Subcutaneous abdominal adipose tissue (tissue), 5 donors: ENCODE measurements at regions not wholly inside any gene's neighbourhood (a gene's known extent, or its start where the extent isn't known, plus 50 kb on each side); places are given as distances from the start of the nearest gene placed in this dataset.
"Not testable (repeated sequence)": the region's sequence is repeated elsewhere in the genome, so short reads cannot be mapped to it uniquely, and the experiment has no call there.

ENCODE experiments used
- H3K27ac ChIP-seq: one replicate; pipeline ENCODE4 v1.7.0; 2013; ENCODE audit warnings: low read depth, mild to moderate bottlenecking, inconsistent platforms, low read length, moderate library complexity
- H3K27me3 ChIP-seq, 5 donors: one replicate each; pipeline ENCODE4 v1.7.0; 2013; ENCODE audit warnings: low read length in 5 of 5, inconsistent platforms in 1 of 5; ENCODE audit not compliant: control insufficient read depth in 5 of 5, insufficient read depth in 4 of 5
- H3K36me3 ChIP-seq, 5 donors: one replicate each; pipeline ENCODE4 v1.7.0; 2013; ENCODE audit warnings: low read length in 5 of 5; ENCODE audit not compliant: control insufficient read depth in 5 of 5, insufficient read depth in 5 of 5
- H3K4me1 ChIP-seq, 5 donors: one replicate each; pipeline ENCODE4 v1.7.0; 2013; ENCODE audit warnings: low read length in 5 of 5, mild to moderate bottlenecking in 3 of 5, moderate library complexity in 1 of 5; ENCODE audit not compliant: control insufficient read depth in 5 of 5, insufficient read depth in 5 of 5
- H3K4me3 ChIP-seq, 5 donors: one replicate each; pipeline ENCODE4 v1.7.0; 2013; ENCODE audit warnings: low read length in 5 of 5, low read depth in 1 of 5
- H3K9ac ChIP-seq, 5 donors: one replicate each; pipeline ENCODE4 v1.7.0; 2013; ENCODE audit warnings: low read length in 5 of 5, mild to moderate bottlenecking in 4 of 5, moderate library complexity in 3 of 5
- H3K9me3 ChIP-seq, 5 donors: one replicate each; pipeline ENCODE4 v1.7.0; 2013; ENCODE audit warnings: low read length in 5 of 5; ENCODE audit not compliant: control insufficient read depth in 5 of 5
- donor health status: healthy.
- donor health status: healthy.
- donor health status: healthy.
- donor health status: healthy.
- donor health status: healthy.

GRCh38 chr21:33997436-33997835 lies 75.9 kb upstream of the MRPS6 start:
- no peaks in the 10 kb centered on the region for H3K36me3 ChIP-seq
- H3K27me3 ChIP-seq, result no peaks in the 10 kb centered on the region
- H3K9me3 ChIP-seq, result peaks cover 0 to 7% (median 6%) of the 10 kb centered on the region in 5 donors
- no peak overlapping the region for H3K4me3 ChIP-seq
- H3K4me1 ChIP-seq, result peaks cover 0 to 10% (median 0%) of the 10 kb centered on the region in 5 donors
- no peak overlapping the region for H3K9ac ChIP-seq
- H3K27ac ChIP-seq, result no peak overlapping the region

DNA sequence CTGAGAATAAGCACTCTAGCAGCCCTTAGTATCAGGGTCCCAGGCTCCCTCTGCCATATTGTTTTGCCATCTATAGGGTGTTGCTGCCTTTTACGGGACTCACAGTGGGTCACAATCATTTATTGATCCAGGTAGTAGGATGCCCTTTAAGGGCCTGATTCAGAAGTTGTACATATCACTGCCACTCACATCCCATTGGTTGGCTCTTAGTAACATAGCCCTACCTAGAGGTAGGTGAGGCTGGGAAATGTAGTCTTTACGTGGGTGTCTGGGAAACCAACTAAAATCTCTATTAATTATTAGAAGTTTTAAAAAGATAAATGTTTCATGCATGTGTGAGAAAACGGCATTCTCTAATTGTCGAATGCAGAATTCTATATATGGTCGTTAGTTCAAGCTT lies 78.8 kb upstream of the ATP5PO start:
- no peak overlapping the region for H3K27ac ChIP-seq

GRCh38 chr21:33993286-33994231 lies 78.0 kb upstream of the ATP5PO start:
- H3K27ac ChIP-seq, result no peak overlapping the region

More for the DNA sequence above, 78.8 kb upstream of the ATP5PO start:
- Histone ChIP-seq H3K27me3 (no peaks in the 10 kb centered on the region), H3K4me1 (peaks cover 0 to 10% (median 0%) of the 10 kb centered on the region in 5 donors), H3K9ac (no peak overlapping the region), H3K36me3 (no peaks in the 10 kb centered on the region), H3K4me3 (no peak overlapping the region), H3K9me3 (peaks cover 0 to 7% (median 6%) of the 10 kb centered on the region in 5 donors)

DNA sequence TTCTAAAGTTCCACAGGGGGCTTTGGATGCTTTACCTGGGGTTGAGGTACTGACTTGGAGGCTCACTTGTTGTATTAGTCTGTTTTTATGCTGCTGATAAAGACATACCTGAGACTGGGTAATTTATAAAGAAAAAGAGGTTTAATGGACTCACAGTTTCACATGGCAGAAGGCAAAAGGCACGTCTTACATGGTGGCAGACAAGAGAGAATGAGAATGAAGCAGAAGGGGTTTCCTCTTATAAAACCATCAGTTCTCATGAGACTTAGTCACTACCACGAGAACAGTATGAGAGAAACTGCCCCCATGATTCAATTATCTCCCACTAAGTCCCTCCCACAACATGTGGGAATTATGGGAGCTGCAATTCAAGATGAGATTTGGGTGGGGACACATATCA lies 76.8 kb upstream of the ATP5PO start:
- not testable (repeated sequence) for H3K27me3 ChIP-seq, H3K27ac ChIP-seq, H3K9ac ChIP-seq, H3K4me1 ChIP-seq, H3K4me3 ChIP-seq, H3K36me3 ChIP-seq, H3K9me3 ChIP-seq

More at GRCh38 chr21:33993286-33994231, 78.0 kb upstream of the ATP5PO start:
- Histone ChIP-seq H3K4me1 (peaks cover 0 to 10% (median 0%) of the 10 kb centered on the region in 5 donors), H3K36me3 (no peaks in the 10 kb centered on the region), H3K4me3 (no peak overlapping the region), H3K9ac (no peak overlapping the region), H3K9me3 (peaks cover 0 to 7% (median 6%) of the 10 kb centered on the region in 5 donors), H3K27me3 (no peaks in the 10 kb centered on the region)

DNA sequence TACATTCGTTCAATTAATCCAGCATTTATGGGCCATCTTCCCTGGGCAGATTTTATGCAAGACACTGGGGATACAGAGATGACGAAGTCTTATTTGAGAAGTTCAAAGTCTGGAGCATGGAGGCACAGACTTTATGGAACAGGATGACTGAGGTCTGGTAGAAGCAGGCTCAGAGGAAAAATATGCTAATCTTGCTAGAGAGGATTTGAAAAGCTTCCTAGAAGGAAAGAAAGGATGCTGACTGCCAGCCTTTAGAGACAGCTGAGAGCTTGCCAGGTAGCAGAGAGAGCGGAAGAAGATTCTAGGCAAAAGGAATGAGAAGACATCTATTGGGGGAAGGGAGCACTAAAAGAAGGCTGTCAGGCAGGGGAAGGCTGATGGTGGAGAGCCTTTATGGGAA lies 75.5 kb upstream of the ATP5PO start:
- H3K9me3 ChIP-seq, result peaks cover 0 to 5% (median 0%) of the 10 kb centered on the region in 5 donors
- no peak overlapping the region for H3K4me3 ChIP-seq
- no peaks in the 10 kb centered on the region for H3K36me3 ChIP-seq
- H3K27me3 ChIP-seq, result peaks cover 0 to 8% (median 2%) of the 10 kb centered on the region in 5 donors
- H3K4me1 ChIP-seq, result peaks cover 0 to 10% (median 0%) of the 10 kb centered on the region in 5 donors
- H3K27ac ChIP-seq, result no peak overlapping the region
- H3K9ac ChIP-seq, result no peak overlapping the region

DNA sequence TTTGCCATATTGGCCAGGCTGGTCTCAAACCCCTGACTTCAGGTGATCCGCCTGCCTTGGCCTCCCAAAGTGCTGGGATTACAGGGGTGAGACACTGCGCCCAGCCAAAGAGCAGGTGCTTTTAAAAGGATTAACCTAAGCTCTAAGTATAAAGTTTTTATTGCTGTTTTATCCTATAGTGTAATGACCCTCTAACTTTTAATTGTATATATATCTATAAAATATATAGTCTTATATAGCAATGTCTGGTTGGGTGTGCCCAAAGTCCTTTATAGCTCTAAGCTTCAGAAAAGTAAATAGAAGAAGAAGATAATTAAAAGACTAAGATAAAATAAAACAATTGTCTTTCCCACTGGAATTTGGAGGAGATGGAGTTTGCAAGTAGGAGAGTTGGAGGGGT lies 73.8 kb upstream of the ATP5PO start:
- Histone ChIP-seq H3K4me3 (no peak overlapping the region), H3K9me3 (no peaks in the 10 kb centered on the region)

DNA sequence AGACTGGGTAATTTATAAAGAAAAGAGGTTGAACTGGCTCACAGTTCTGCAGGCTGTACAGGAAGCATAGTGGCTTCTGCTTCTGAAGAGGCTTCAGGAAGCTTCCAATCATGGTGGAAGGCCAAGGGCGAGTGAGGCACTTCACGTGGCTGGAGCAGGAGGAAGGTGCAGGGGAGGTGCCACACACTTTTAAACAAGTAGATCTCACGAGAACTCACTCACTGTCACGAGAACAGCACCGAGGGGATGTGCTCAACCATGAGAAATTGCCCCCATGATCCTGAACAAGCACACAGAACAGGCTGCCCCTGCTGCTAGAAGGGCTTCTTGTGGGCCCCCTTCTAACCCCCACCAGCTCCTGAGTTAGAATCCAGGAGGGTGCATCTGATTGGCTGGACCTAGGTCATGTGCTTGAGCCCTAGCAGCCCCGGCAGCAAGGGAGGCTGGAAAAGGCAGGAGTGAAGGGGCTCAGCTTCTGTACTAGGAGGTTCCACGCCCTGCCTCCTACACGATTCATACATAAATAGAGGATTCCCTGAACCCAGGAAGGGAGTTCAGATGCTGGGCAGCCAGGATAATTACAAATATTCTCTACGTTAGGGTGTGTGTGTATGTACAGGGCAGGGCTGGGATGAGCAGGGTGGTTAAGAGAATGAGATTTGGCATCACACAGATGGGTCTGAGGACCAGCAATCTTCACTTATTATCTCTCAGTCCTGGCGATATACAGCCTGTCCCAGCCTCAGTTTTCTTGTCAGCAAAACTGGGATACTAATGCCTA lies 72.8 kb upstream of the ATP5PO start:
- Histone ChIP-seq H3K27ac (no peak overlapping the region), H3K4me3 (no peak overlapping the region), H3K9me3 (no peaks in the 10 kb centered on the region), H3K4me1 (peaks cover 0 to 3% (median 0%) of the 10 kb centered on the region in 5 donors), H3K9ac (no peak overlapping the region), H3K27me3 (peaks cover 0 to 8% (median 2%) of the 10 kb centered on the region in 5 donors), H3K36me3 (no peaks in the 10 kb centered on the region)

More for the DNA sequence above, 73.8 kb upstream of the ATP5PO start:
- Histone ChIP-seq H3K27me3 (peaks cover 0 to 8% (median 2%) of the 10 kb centered on the region in 5 donors), H3K36me3 (no peaks in the 10 kb centered on the region), H3K4me1 (peaks cover 0 to 10% (median 0%) of the 10 kb centered on the region in 5 donors), H3K27ac (no peak overlapping the region), H3K9ac (no peak overlapping the region)

DNA sequence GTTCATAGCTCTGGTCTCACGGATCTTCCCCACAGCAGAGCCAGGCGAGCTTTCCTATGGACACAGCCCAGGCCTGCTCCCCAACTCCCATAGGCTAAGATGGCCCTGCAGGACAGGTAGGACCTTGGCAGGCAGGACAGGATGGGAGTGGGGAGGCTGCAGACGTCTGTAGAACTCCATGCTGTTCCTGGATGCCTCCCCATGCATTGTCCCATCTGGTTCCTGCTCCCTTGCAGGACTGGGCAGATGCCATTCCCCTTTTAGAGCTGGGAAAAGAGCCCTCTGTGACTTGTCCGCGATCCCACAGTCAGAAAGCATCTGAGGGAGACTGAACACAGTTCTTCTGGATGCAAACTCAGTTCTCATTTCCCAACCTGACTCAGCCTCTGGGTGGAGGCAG lies 71.9 kb upstream of the ATP5PO start:
- H3K9me3 ChIP-seq, result no peaks in the 10 kb centered on the region
- H3K27me3 ChIP-seq, result peaks cover 0 to 8% (median 2%) of the 10 kb centered on the region in 5 donors
- no peaks in the 10 kb centered on the region for H3K4me1 ChIP-seq
- H3K27ac ChIP-seq, result no peak overlapping the region
- H3K36me3 ChIP-seq, result no peaks in the 10 kb centered on the region
- no peak overlapping the region for H3K4me3 ChIP-seq
- H3K9ac ChIP-seq, result no peak overlapping the region

DNA sequence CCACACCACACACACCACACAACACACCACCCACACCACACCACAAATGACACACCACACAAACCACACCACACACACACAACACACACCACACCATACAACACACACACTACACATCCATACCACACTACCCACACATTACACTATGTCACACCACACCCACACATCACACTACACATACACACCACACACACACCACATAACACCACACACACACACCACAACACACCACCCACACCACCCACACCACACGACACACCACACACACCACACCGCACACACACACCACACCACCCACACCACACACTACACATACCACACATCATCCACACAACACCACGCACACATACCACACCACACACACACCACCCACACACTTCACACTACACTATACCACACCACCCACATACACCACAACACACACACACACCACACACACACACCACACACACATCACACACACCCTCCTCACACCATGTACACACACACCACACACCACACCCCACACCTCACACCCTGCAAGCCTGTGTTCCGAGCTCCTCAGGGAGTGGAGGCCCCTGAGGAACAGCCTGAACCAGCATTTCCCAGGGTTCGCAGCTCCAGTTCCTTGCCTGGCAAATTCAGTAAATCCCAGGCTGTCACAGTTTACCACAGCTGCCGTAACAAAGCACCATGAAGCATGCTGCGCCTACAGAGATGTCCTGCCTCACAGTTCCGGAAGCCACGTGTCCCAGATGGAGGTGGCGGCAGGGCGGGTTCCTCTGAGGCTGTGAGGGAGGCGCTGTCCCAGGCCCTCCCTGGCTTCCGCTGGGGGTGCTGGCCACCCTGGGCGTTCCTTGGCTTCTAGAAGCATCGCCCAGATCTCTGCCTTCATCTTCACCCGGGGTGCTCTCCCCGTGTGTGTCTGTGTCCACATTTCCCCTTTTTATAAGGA lies 69.8 kb upstream of the ATP5PO start:
- Histone ChIP-seq H3K4me3 (no peak overlapping the region), H3K4me1 (peaks cover 0 to 12% (median 5%) of the 10 kb centered on the region in 5 donors), H3K9ac (no peak overlapping the region), H3K36me3 (no peaks in the 10 kb centered on the region), H3K9me3 (no peaks in the 10 kb centered on the region), H3K27me3 (peaks cover 0 to 8% (median 2%) of the 10 kb centered on the region in 5 donors), H3K27ac (no peak overlapping the region)
